Fibroblast of mammary gland (primary cell): ENCODE measurements at regions not wholly inside any gene's neighbourhood (a gene's known extent, or its start where the extent isn't known, plus 50 kb on each side); places are given as distances from the start of the nearest gene placed in this dataset.

Experiments
- DNase-seq: peaks from one replicate; pipeline ENCODE4 v3.0.0-alpha.2; 2010; ENCODE audit warnings: low read depth
- H3K4me3 ChIP-seq: 2 replicates; pipeline ENCODE4 v1.5.1; 2011; ENCODE audit warnings: low read depth, mild to moderate bottlenecking, low read length, moderate library complexity; ENCODE audit not compliant: control insufficient read depth
- CTCF ChIP-seq: conservative IDR thresholded peaks from 2 replicates; pipeline ENCODE4 v1.5.1; 2011; ENCODE audit warnings: low read depth, low read length, inconsistent platforms; ENCODE audit not compliant: control insufficient read depth, insufficient read depth

- no peak overlapping the region for H3K4me3 ChIP-seq
- DNase-seq, result no peak
- TF ChIP-seq CTCF, result no peak
These were observed 151.2 kb upstream of the AMOT start for GRCh38 chrX:112991801-112992200.

GRCh38 chrX:112979879-112980278 lies 139.2 kb upstream of the AMOT start:
- DNase-seq, result no peak
- H3K4me3 ChIP-seq, result no peak overlapping the region
- TF ChIP-seq CTCF, result no peak

GRCh38 chrX:112968351-112969133 lies 127.9 kb upstream of the AMOT start:
- H3K4me3 ChIP-seq, result no peak overlapping the region
- no peak for DNase-seq
- no peak for TF ChIP-seq CTCF

GRCh38 chrX:112967903-112968302 lies 127.3 kb upstream of the AMOT start:
- TF ChIP-seq CTCF, result no peak
- DNase-seq, result no peak
- H3K4me3 ChIP-seq, result no peak overlapping the region

GRCh38 chrX:112967341-112967740 lies 126.7 kb upstream of the AMOT start:
- TF ChIP-seq CTCF, result no peak
- no peak for DNase-seq
- no peak overlapping the region for H3K4me3 ChIP-seq

- no peak for TF ChIP-seq CTCF
- DNase-seq, result no peak
- H3K4me3 ChIP-seq, result no peak overlapping the region
These were observed 121.3 kb upstream of the AMOT start for GRCh38 chrX:112961981-112962380.
